OCI-LY7 (cell line): ENCODE measurements at regions not wholly inside any gene's neighbourhood (a gene's known extent, or its start where the extent isn't known, plus 50 kb on each side); places are given as distances from the start of the nearest gene placed in this dataset.

Source experiments
- BruUV-seq: library from RNA; stranded (reverse); fragments of 400-500 nt; replicated peaks from 2 replicates; lab custom pipeline; 2021; lab: Mats Ljungman, UMichigan
- CTCF ChIA-PET: fragments of 300-600 bp; sonication (Branson Sonifier 250); formaldehyde crosslinking; loops from one replicate; lab custom pipeline; 2022; ENCODE audit warnings: antibody characterized with exemption; ENCODE audit not compliant: unreplicated experiment; lab: Charles Lee
- POLR2A ChIA-PET: fragments of 300-600 bp; sonication (Branson Sonifier 250); formaldehyde crosslinking; loops from one replicate; lab custom pipeline; 2022; ENCODE audit warnings: antibody characterized with exemption; lab: Charles Lee
- DNase-seq: peaks from one replicate; pipeline ENCODE4 v3.0.0-alpha.2; 2015; ENCODE audit warnings: low spot score
- H2AFZ ChIP-seq: fragments of 200-600 bp; sonication (generic), shearing (Covaris generic); 2 replicates; pipeline ENCODE4 v1.6.1; 2014; ENCODE audit warnings: mild to moderate bottlenecking, antibody characterized with exemption, low read length, moderate library complexity
- H3K27ac ChIP-seq: fragments of 200-600 bp; sonication (generic); 2 replicates; pipeline ENCODE4 v1.5.1; 2014; ENCODE audit warnings: mixed run types, low read depth, mild to moderate bottlenecking, moderate library complexity, low read length, inconsistent platforms; ENCODE audit not compliant: poor library complexity, severe bottlenecking
- H3K36me3 ChIP-seq: fragments of 200-600 bp; sonication (generic); 2 replicates; pipeline ENCODE4 v1.6.1; 2014; ENCODE audit warnings: mild to moderate bottlenecking, antibody characterized with exemption, low read length, moderate library complexity, mixed read lengths; ENCODE audit not compliant: insufficient read depth
- H3K4me1 ChIP-seq: fragments of 200-600 bp; sonication (generic); 2 replicates; pipeline ENCODE4 v1.5.1; 2014; ENCODE audit warnings: mild to moderate bottlenecking, low read length; ENCODE audit not compliant: insufficient read depth, poor library complexity, severe bottlenecking
- H3K4me2 ChIP-seq: fragments of 200-600 bp; sonication (generic); 2 replicates; pipeline ENCODE4 v1.6.1; 2014; ENCODE audit warnings: mild to moderate bottlenecking, low read length
- H3K4me3 ChIP-seq: fragments of 200-600 bp; sonication (generic); 2 replicates; pipeline ENCODE4 v1.5.1; 2014; ENCODE audit warnings: mild to moderate bottlenecking, low read depth, low read length; ENCODE audit not compliant: poor library complexity, severe bottlenecking
- H3K79me2 ChIP-seq: fragments of 200-600 bp; sonication (generic); 2 replicates; pipeline ENCODE4 v1.6.1; 2016; ENCODE audit warnings: low read depth, mild to moderate bottlenecking, low read length, moderate library complexity, mixed read lengths; ENCODE audit not compliant: insufficient read depth
- H3K9me2 ChIP-seq: fragments of 200-600 bp; sonication (generic); 2 replicates; pipeline ENCODE4 v1.6.1; 2016; ENCODE audit warnings: mild to moderate bottlenecking, low read length, mixed read lengths; ENCODE audit not compliant: insufficient read depth
- H3K9me3 ChIP-seq: fragments of 200-600 bp; sonication (generic); 2 replicates; pipeline ENCODE4 v1.6.1; 2014; ENCODE audit warnings: mild to moderate bottlenecking, mixed run types, low read length, mixed read lengths
- H4K20me1 ChIP-seq: fragments of 200-600 bp; sonication (generic); 2 replicates; pipeline ENCODE4 v1.6.1; 2014; ENCODE audit warnings: mild to moderate bottlenecking, antibody characterized with exemption, low read length, moderate library complexity, mixed read lengths; ENCODE audit not compliant: insufficient read depth
- CTCF ChIP-seq: fragments of 200-600 bp; sonication (generic); conservative IDR thresholded peaks from 2 replicates; pipeline ENCODE4 v1.5.1; 2014; ENCODE audit warnings: mild to moderate bottlenecking, antibody characterized with exemption, low read length, moderate library complexity, mixed read lengths
- EZH2phosphoT487 ChIP-seq: fragments of 200-600 bp; sonication (generic); IDR thresholded peaks from 2 replicates; pipeline ENCODE4 v1.6.1; 2018; ENCODE audit warnings: low read depth, borderline replicate concordance, mild to moderate bottlenecking, mixed run types, antibody characterized with exemption, low read length, moderate library complexity, mixed read lengths
- intact Hi-C: fragments of 100-400 bp; cut with micrococcal nuclease; formaldehyde crosslinking; loops from one replicate; pipeline ENCODE4 v1.10.0; 2022; ENCODE audit not compliant: unreplicated experiment

GRCh38 chr3:94568041-94568440, 505.2 kb downstream of the NSUN3 start:
- TF ChIP-seq CTCF: no peak
- TF ChIP-seq EZH2phosphoT487: no peak
- no peak overlapping the region for H3K27ac ChIP-seq
- H3K4me1 ChIP-seq: no peaks in the 10 kb centered on the region
- H2AFZ ChIP-seq: no peak overlapping the region
- H4K20me1 ChIP-seq: no peaks in the 10 kb centered on the region
- no peak overlapping the region for H3K4me3 ChIP-seq
- no peak for DNase-seq
- H3K9me2 ChIP-seq: no peaks in the 10 kb centered on the region
- H3K9me3 ChIP-seq: no peaks in the 10 kb centered on the region
- CTCF ChIA-PET: no interaction called here
- intact Hi-C loops: no loop called here
- POLR2A ChIA-PET: no interaction called here
- no peaks in the 10 kb centered on the region for H3K79me2 ChIP-seq
- no peaks in the 10 kb centered on the region for H3K36me3 ChIP-seq
- BruUV-seq: no TSS peak
- H3K4me2 ChIP-seq: no peak overlapping the region

- H3K79me2 ChIP-seq: no peaks in the 10 kb centered on the region
- TF ChIP-seq CTCF (no peak), EZH2phosphoT487 (no peak)
- no peak overlapping the region for H3K4me3 ChIP-seq
- H2AFZ ChIP-seq: no peak overlapping the region
- H3K4me2 ChIP-seq: no peak overlapping the region
- no TSS peak for BruUV-seq
- DNase-seq: no peak
- no peaks in the 10 kb centered on the region for H3K4me1 ChIP-seq
- ChIA-PET POLR2A (no interaction called here), CTCF (no interaction called here)
- H3K9me2 ChIP-seq: no peaks in the 10 kb centered on the region
- intact Hi-C loops: no loop called here
- H4K20me1 ChIP-seq: no peaks in the 10 kb centered on the region
- no peaks in the 10 kb centered on the region for H3K9me3 ChIP-seq
- no peaks in the 10 kb centered on the region for H3K36me3 ChIP-seq
- no peak overlapping the region for H3K27ac ChIP-seq
Measured at GRCh38 chr3:94573337-94573736, 510.5 kb downstream of the NSUN3 start.

GRCh38 chr3:94587291-94587690, 524.4 kb downstream of the NSUN3 start:
- H3K4me2 ChIP-seq: no peak overlapping the region
- H3K4me1 ChIP-seq: no peaks in the 10 kb centered on the region
- intact Hi-C loops: no loop called here
- H3K79me2 ChIP-seq: no peaks in the 10 kb centered on the region
- no peak overlapping the region for H2AFZ ChIP-seq
- no TSS peak for BruUV-seq
- no peak overlapping the region for H3K4me3 ChIP-seq
- no peaks in the 10 kb centered on the region for H4K20me1 ChIP-seq
- CTCF ChIA-PET: no interaction called here
- no peaks in the 10 kb centered on the region for H3K9me2 ChIP-seq
- DNase-seq: no peak
- H3K9me3 ChIP-seq: no peaks in the 10 kb centered on the region
- POLR2A ChIA-PET: interaction anchor here (0.6 kb wide), 1 partner anchor 59 kb away, joined by 3 read pairs; no protein-coding TSS in a partner anchor
- no peak for TF ChIP-seq EZH2phosphoT487
- TF ChIP-seq CTCF: no peak
- H3K36me3 ChIP-seq: no peaks in the 10 kb centered on the region
- no peak overlapping the region for H3K27ac ChIP-seq
